SJCRH30 (cell line): ENCODE measurements at regions not wholly inside any gene's neighbourhood (a gene's known extent, or its start where the extent isn't known, plus 50 kb on each side); places are given as distances from the start of the nearest gene placed in this dataset.

Experiments used
- DNase-seq, 2 experiments: peaks; one replicate each; pipeline ENCODE4 v3.0.0-alpha.2; 2015 to 2020
- H3K27ac ChIP-seq: fragments of 250-450 bp; sonication (Bioruptor Pico); 2 replicates; pipeline ENCODE4 v1.5.1; 2020; ENCODE audit warnings: mild to moderate bottlenecking, moderate library complexity
- H3K27me3 ChIP-seq: fragments of 250-450 bp; sonication (Bioruptor Pico); 2 replicates; pipeline ENCODE4 v1.5.1; 2020; ENCODE audit warnings: mild to moderate bottlenecking, moderate library complexity
- H3K36me3 ChIP-seq: fragments of 250-450 bp; sonication (Bioruptor Pico); 2 replicates; pipeline ENCODE4 v1.5.1; 2020; ENCODE audit warnings: mild to moderate bottlenecking, moderate library complexity
- H3K4me1 ChIP-seq: fragments of 250-450 bp; sonication (Bioruptor Pico); 2 replicates; pipeline ENCODE4 v1.5.1; 2020; ENCODE audit warnings: mild to moderate bottlenecking, moderate library complexity
- H3K4me3 ChIP-seq: fragments of 250-450 bp; sonication (Bioruptor Pico); 2 replicates; pipeline ENCODE4 v1.5.1; 2020; ENCODE audit warnings: mild to moderate bottlenecking, moderate library complexity
- H3K9me3 ChIP-seq: fragments of 250-450 bp; sonication (Bioruptor Pico); replicated peaks from 2 replicates; pipeline ENCODE4 v1.5.1; 2020; ENCODE audit warnings: mild to moderate bottlenecking, moderate library complexity

GRCh38 chr1:170470121-170470520 is 61.8 kb upstream of the GORAB start:
- Histone ChIP-seq H3K27me3 (no peaks in the 10 kb centered on the region), H3K27ac (no peak overlapping the region), H3K36me3 (no peaks in the 10 kb centered on the region), H3K4me3 (no peak overlapping the region), H3K4me1 (no peaks in the 10 kb centered on the region), H3K9me3 (no peaks in the 10 kb centered on the region)
- no peak for DNase-seq

- Histone ChIP-seq H3K4me3 (no peak overlapping the region), H3K36me3 (no peaks in the 10 kb centered on the region), H3K4me1 (no peaks in the 10 kb centered on the region), H3K9me3 (no peaks in the 10 kb centered on the region), H3K27ac (no peak overlapping the region), H3K27me3 (no peaks in the 10 kb centered on the region)
- DNase-seq = no peak
These were observed 60.4 kb upstream of the GORAB start for GRCh38 chr1:170471398-170472053.

DNA sequence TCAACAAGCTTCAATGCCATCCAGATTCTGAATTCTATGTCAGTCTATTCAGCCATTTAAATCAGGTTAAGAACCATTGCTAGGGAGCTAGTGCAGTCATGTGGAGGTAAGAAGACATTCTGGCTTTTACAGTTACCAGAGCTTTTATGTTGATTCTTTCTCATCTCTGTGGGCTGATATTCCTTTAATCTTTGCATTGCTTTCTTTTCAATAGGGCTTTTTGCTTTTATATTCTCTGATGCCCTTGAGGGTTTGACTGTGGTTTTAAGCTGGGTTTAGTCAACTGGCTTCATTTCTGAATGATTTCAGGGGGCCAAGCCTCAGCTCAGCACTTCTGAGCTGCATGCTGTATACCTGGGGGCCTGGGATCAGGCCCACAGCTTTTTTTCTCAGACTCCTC is 51.0 kb upstream of the GORAB start:
- Histone ChIP-seq H3K27ac (no peak overlapping the region), H3K27me3 (no peaks in the 10 kb centered on the region), H3K9me3 (no peaks in the 10 kb centered on the region), H3K36me3 (no peaks in the 10 kb centered on the region), H3K4me1 (no peaks in the 10 kb centered on the region), H3K4me3 (no peak overlapping the region)
- no peak for DNase-seq
